Activated T-cell treated with anti-CD3 and anti-CD28 coated beads for 48 hours (primary cell): ENCODE measurements at regions not wholly inside any gene's neighbourhood (a gene's known extent, or its start where the extent isn't known, plus 50 kb on each side); places are given as distances from the start of the nearest gene placed in this dataset.
"Not testable (repeated sequence)": the region's sequence is repeated elsewhere in the genome, so short reads cannot be mapped to it uniquely, and the experiment has no call there.

ENCODE experiments used
- DNase-seq: peaks from one replicate; pipeline ENCODE4 v3.0.0-alpha.2; 2020; ENCODE audit warnings: low read depth

- DNase-seq, result no peak
Measured at GRCh38 chrX:9271789-9272525, 192.9 kb upstream of the TBL1X start.

- DNase-seq, result no peak
Measured at GRCh38 chrX:9273744-9274143, 191.1 kb upstream of the TBL1X start.

DNA sequence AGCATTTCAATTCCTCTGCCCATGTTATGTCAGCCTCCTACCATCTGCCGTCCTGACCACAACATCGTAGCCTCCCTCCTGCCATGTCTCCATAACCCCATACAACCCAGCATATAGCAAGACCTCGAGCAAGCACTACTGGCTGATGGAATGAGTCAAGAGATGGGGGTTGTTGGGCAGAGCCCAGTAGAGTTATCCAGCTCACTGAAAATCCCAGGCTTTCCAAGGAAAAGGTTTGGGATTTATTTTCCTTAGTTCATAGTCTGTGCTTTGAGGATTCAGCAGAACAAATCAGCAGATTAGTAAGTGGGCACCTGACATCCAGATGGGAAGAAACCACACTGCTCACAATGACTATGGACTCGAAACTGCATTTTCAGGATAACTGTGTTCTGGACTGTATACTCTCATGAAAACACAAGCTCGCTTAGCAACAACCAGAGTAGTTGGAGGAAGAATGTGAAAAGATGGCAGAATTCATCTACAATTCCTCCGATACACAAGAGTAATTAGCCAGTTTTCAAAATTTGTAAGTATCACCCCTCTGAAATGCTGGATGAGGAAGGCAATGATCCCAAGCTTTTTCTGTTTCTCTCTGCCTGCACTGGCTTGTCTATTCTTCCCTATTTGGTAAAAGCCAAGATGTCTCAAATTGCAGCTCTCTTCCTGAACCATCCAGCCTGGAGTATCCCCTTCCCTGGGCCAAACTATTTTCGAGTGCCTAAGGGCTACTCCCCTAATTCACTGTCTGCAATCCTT lies 186.2 kb upstream of the TBL1X start:
- DNase-seq, result no peak

- no peak for DNase-seq
Measured at GRCh38 chrX:9279234-9279544, 185.7 kb upstream of the TBL1X start.

- DNase-seq, result no peak
Measured at GRCh38 chrX:9280831-9281230, 184.0 kb upstream of the TBL1X start.

DNA sequence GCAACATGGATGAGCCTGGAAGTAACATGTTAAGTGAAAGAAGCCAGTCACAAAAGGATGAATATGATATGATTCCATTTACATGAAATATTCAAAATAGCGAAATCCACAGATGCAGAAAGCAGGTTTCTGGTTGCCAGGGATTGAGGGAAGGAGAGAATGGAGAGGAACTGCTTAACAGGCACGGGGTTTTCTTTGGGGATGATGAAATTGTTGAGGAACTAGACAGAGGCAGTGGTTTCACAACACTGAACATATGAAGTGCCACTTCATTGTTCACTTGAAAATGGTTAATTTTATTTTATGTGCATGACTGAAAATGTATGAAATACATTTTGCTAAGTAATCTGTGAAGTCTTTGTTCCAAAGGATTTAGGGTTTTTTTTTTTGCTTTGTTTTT lies 182.5 kb upstream of the TBL1X start:
- DNase-seq, result no peak

- peak; percentile 60 for DNase-seq
Measured at GRCh38 chrX:9285342-9285771, 179.5 kb upstream of the TBL1X start.

DNA sequence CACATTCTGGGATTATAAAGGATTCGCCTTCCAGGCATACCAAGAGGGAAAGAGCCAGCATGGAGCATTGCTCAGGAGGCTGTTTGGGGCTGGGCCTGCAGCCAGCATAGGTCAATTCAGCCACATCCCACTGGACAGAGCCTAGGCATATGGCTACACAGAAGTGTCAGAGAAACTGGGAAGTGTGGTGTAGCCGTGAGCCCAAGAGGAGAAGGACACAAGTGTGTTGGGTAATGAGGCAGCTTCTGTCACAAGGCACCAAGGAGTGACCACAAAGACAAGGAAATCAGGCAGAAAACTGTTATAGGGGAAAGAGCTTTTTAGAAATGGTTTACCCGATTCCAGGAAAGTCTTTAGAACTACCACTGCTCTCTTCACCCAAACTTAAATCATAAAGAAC lies 178.6 kb upstream of the TBL1X start:
- DNase-seq, result no peak

- no peak for DNase-seq
Measured at GRCh38 chrX:9291629-9292028, 173.2 kb upstream of the TBL1X start.

GRCh38 chrX:9293051-9293496 lies 171.8 kb upstream of the TBL1X start:
- no peak for DNase-seq

- DNase-seq, result no peak
Measured at GRCh38 chrX:9293903-9294302, 171.0 kb upstream of the TBL1X start.

DNA sequence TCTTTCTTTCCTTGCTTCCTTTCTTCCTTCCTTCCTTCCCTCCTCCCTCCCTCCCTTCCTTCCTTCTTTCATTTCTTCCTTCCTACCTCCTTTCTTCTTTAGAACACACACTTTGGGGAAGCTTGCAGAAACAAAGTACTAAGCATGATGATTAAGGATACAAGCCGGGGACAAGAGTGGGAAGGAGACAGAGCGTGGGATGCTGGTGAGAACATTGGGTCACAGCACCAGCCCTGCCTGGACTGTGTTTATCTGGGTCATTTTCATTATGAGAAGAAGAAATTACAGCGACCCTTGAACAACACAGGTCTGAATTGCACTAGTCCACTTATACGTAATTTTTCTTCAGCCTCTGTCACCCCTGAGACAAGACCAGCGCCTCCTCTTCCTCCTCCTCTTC lies 169.3 kb upstream of the TBL1X start:
- no peak for DNase-seq

DNA sequence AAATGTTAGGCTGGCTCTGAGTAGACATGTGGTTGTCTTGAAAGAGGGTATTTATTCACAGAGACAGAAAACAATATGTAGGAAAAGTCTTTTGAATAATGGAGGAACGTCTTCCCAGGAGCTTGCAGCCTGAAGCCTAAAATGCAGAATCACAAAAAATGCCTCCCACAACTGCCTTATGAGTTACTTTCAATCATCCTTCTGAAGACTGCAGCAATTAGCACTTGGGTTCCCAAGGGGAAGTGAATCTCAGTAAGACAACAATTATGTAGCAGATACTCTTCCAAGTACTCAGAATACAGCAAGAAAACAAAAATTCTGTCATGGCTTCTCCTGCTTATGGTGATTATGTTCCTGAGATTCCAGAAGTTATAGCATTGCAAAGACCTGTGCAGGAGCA lies 166.6 kb upstream of the TBL1X start:
- DNase-seq, result no peak

DNA sequence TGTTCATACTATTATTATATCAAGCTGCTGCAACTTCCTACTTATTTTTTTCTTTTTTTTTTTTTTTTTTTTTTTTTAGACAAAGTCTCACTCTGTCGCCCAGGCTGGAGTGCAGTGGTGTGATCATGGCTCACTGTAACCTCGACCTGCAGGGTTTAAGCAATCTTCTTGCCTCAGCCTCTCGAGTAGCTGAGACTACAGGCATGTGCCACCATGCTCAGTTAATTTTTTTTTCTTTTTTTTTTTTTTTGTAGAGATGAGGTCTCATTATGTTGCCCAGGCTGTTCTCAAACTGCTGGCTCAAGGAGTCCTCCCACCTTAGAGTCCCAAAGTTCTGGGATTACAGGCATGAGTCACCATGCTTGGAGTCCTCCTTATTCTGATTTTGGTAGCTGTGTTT lies 165.2 kb upstream of the TBL1X start:
- DNase-seq, result not testable (repeated sequence)

DNA sequence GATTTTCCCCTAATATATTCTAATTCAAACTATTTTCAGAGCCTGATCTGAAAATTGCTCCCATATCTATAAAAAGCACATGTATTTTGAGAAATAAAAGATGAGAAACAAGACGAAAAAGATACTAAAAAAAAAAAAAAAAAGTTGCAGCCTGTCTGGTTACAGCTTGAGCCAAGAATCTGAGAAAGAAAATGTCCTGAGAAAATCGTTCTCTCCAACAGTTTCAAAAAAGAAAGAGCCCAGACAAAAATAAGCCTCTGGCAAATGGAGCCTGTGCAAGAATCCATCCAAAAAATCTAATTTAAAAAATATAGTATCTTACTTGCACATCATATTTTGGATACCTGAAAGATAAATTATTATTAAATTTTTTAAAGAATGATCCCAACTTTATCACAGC lies 163.0 kb upstream of the TBL1X start:
- no peak for DNase-seq

DNA sequence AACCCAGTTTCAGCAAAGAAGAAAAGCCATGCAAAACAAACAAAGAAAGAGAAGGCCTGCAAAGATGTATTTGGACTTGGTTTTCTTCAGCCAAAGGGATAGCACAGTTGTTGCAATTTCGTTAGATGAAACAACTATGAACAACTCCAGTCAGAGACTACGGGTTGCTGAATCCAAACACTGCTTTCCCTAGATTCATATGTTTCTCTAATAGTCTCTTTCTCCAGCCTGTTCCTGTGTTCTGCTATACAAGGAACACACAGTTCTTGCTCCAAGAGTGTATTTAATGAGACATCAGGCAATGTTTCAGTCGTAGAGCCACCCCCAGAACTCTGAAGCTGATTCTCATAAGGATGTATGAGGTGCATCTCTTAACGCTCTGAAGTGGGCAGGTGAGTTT lies 162.5 kb upstream of the TBL1X start:
- DNase-seq, result no peak

DNA sequence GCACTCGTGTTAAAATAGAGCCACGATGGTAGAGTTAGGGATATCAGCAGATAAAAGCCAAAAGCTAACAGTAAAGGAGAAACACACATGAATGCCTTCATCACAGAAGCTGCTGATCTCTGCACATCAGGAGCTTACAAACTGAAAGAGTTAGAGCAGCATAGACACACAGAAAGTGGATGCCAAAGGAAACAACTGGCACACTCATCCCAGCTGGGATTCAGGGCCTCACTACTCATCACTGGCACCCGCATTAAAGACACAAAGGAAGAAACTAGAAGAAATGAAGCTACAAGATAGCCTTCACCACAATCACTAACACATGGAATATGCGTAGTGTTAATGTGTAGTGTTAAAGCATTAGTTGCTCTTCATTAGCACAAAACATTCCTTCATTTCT lies 156.4 kb upstream of the TBL1X start:
- no peak for DNase-seq

- no peak for DNase-seq
Measured at GRCh38 chrX:9310616-9311015, 154.2 kb upstream of the TBL1X start.

DNA sequence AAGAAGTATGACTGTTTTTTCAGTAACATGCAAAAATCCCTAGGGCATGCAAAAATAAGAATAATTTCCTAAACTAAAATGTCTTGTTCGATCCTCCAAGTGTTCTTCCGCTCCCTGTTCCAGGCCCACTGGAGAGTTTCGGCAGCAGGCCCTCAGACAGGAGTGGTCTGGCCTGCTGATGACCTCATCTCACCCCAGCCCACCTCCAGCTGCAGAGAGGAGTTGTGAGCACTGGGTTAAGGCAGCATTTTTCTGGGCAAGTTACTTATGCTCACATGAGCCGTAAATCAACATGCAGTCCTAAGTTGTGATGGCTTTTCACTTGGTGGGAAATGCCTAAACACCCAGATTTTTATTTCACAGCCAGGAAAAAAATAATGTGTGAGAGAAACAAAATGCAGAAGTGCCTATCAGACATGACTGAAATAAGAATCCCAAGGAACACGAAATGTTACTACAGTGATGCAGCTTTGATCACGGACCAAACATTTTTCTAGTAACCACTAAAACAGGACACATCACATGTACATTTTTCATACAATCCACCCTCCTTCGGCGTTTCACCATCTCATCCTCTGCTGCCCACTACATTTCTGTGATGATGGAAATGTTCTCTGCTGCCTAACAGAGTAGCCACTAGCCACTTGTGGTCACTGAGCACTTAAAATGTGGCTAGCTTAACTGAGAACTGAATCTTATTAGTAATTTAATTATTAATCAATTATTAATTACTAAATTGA lies 153.3 kb upstream of the TBL1X start:
- no peak for DNase-seq

GRCh38 chrX:9312922-9313867 lies 151.7 kb upstream of the TBL1X start:
- DNase-seq, result peak; percentile 62

DNA sequence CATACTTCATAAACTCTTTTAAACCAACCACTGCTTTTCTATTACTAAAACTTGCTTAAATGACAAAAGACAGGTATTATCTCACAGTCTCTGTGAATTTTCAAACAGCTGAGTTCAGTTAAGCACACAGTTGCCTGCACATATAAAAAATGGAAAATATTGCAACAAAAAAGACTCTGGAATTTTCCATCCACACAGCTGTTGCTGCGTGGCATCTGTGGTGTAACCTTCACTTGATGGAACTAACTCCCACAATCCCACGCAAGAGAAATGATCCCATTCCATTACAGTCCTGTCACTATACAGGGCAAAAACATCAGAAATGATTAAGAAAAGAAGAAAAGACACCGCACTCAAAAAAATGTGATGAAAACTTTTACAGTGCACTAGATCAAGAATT lies 149.8 kb upstream of the TBL1X start:
- no peak for DNase-seq

- no peak for DNase-seq
Measured at GRCh38 chrX:9316096-9316495, 148.8 kb upstream of the TBL1X start.
